CD14-positive monocyte (primary cell): ENCODE measurements at regions not wholly inside any gene's neighbourhood (a gene's known extent, or its start where the extent isn't known, plus 50 kb on each side); places are given as distances from the start of the nearest gene placed in this dataset.

Experiments used
- DNase-seq, 3 donors: peaks; one replicate each; pipeline ENCODE4 v3.0.0-alpha.2; 2011 to 2022
- H2AFZ ChIP-seq: 2 replicates; pipeline ENCODE4 v1.6.0; 2012; ENCODE audit warnings: mild to moderate bottlenecking, low read depth, low read length, inconsistent platforms; ENCODE audit not compliant: insufficient read depth, poor library complexity, severe bottlenecking
- H3K27ac ChIP-seq, 2 donors: 1 replicate in 1 of 2; 2 replicates in 1 of 2; pipeline ENCODE4 v1.5.1; 2012 to 2013; ENCODE audit warnings: low read length in 2 of 2, control low read depth in 1 of 2, inconsistent platforms in 1 of 2, low read depth in 1 of 2, mild to moderate bottlenecking in 1 of 2
- H3K27me3 ChIP-seq, 2 donors: one replicate each; pipeline versions ENCODE4 v1.6.0 to v1.6.1; 2011 to 2013; ENCODE audit warnings: low read length in 2 of 2; ENCODE audit not compliant: control insufficient read depth in 2 of 2, insufficient read depth in 2 of 2
- H3K36me3 ChIP-seq, 2 donors: replicated peaks in 1 of 2; 1 replicate in 1 of 2; 2 replicates in 1 of 2; pipeline versions ENCODE4 v1.5.1 to v1.6.1; 2012 to 2013; ENCODE audit warnings: low read length in 2 of 2, control low read depth in 1 of 2, inconsistent platforms in 1 of 2, mild to moderate bottlenecking in 1 of 2; ENCODE audit not compliant: insufficient read depth in 2 of 2, control insufficient read depth in 1 of 2
- H3K4me1 ChIP-seq, 2 donors: 1 replicate in 1 of 2; 2 replicates in 1 of 2; pipeline versions ENCODE4 v1.5.1 to v1.6.1; 2012 to 2013; ENCODE audit warnings: low read length in 2 of 2, control low read depth in 1 of 2, inconsistent platforms in 1 of 2, mild to moderate bottlenecking in 1 of 2, moderate library complexity in 1 of 2; ENCODE audit not compliant: insufficient read depth in 2 of 2, control insufficient read depth in 1 of 2
- H3K4me2 ChIP-seq: replicated peaks from 2 replicates; pipeline ENCODE3; 2012; ENCODE audit warnings: low read length, moderate library complexity, mild to moderate bottlenecking; ENCODE audit not compliant: poor library complexity, severe bottlenecking; ENCODE audit errors: extremely low read depth
- H3K4me3 ChIP-seq, 3 experiments: fragments of 200-600 bp in 1 of 3; sonication (generic) in 1 of 3; replicated peaks in 1 of 3; 1 replicate in 2 of 3; 2 replicates in 1 of 3; pipeline ENCODE4 v1.5.1; 2011 to 2013; ENCODE audit warnings: low read length in 3 of 3, mild to moderate bottlenecking in 3 of 3, control low read depth in 2 of 3, low read depth in 2 of 3, inconsistent platforms in 1 of 3, moderate library complexity in 1 of 3
- H3K79me2 ChIP-seq: 2 replicates; pipeline ENCODE4 v1.6.0; 2012; ENCODE audit warnings: mild to moderate bottlenecking, control low read depth, inconsistent platforms, low read length, moderate library complexity; ENCODE audit not compliant: insufficient read depth
- H3K9ac ChIP-seq: 2 replicates; pipeline ENCODE4 v1.6.0; 2017; ENCODE audit warnings: low read length, mild to moderate bottlenecking; ENCODE audit not compliant: insufficient read depth, poor library complexity, severe bottlenecking
- H3K9me3 ChIP-seq, 2 donors: replicated peaks in 1 of 2; 1 replicate in 1 of 2; 2 replicates in 1 of 2; pipeline versions ENCODE4 v1.5.1 to v1.6.1; 2012 to 2013; ENCODE audit warnings: low read length in 2 of 2, control low read depth in 1 of 2; ENCODE audit not compliant: control insufficient read depth in 1 of 2, insufficient read depth in 1 of 2
- H4K20me1 ChIP-seq: 2 replicates; pipeline ENCODE4 v1.6.0; 2012; ENCODE audit warnings: mild to moderate bottlenecking, low read length, control low read depth, moderate library complexity; ENCODE audit not compliant: insufficient read depth
- H3K27ac Mint-ChIP-seq, 7 donors: one replicate each; pipeline ENCODE4 v1.8.0; 2020; ENCODE audit warnings: mild to moderate bottlenecking in 7 of 7, mixed read lengths in 7 of 7, moderate library complexity in 6 of 7, inconsistent platforms in 2 of 7
- H3K27me3 Mint-ChIP-seq, 3 donors: one replicate each; pipeline ENCODE4 v1.8.0; 2021 to 2022; ENCODE audit warnings: low read depth in 3 of 3, mild to moderate bottlenecking in 3 of 3, mixed read lengths in 3 of 3, moderate library complexity in 3 of 3, inconsistent platforms in 1 of 3
- H3K36me3 Mint-ChIP-seq, 2 donors: one replicate each; pipeline ENCODE4 v1.8.0; 2020; ENCODE audit warnings: mixed read lengths in 2 of 2, inconsistent platforms in 1 of 2, mild to moderate bottlenecking in 1 of 2
- H3K4me1 Mint-ChIP-seq: one replicate; pipeline ENCODE4 v1.8.0; 2020; ENCODE audit warnings: mild to moderate bottlenecking, mixed read lengths
- H3K4me3 Mint-ChIP-seq, 2 donors: one replicate each; pipeline ENCODE4 v1.8.0; 2020; ENCODE audit warnings: mild to moderate bottlenecking in 2 of 2, mixed read lengths in 2 of 2, moderate library complexity in 1 of 2
- H3K9me3 Mint-ChIP-seq, 7 donors: one replicate each; pipeline ENCODE4 v1.8.0; 2020 to 2022; ENCODE audit warnings: mixed read lengths in 7 of 7, mild to moderate bottlenecking in 6 of 7, moderate library complexity in 6 of 7, inconsistent platforms in 2 of 7
- CTCF ChIP-seq: fragments of 200-600 bp; IDR thresholded peaks from one replicate; pipeline ENCODE4 v1.8.0; 2022; ENCODE audit warnings: antibody characterized with exemption, mild to moderate bottlenecking
- WGBS: methylation state at CpG from one replicate; pipeline ENCODE4 v1.1.5; 2013; ENCODE audit warnings: missing lambda C conversion rate; ENCODE audit not compliant: insufficient coverage; 5-methylcytosine and 5-hydroxymethylcytosine counted together
- intact Hi-C, 2 donors: fragments of 100-400 bp; cut with micrococcal nuclease; formaldehyde crosslinking; loops; one replicate each; pipeline versions ENCODE4 v1.15.0 to v1.15.1; 2023

- no peak overlapping the region for H2AFZ ChIP-seq
These were observed 390.7 kb upstream of the ZP4 start for GRCh38 chr1:238281418-238281817.

GRCh38 chr1:238279694-238280380 lies 389.1 kb upstream of the ZP4 start:
- Mint-ChIP-seq H3K27me3 (peaks cover 0 to 2% (median 1%) of the 10 kb centered on the region in 3 donors), H3K4me1 (peaks cover 2% of the 10 kb centered on the region), H3K27ac (no peak overlapping the region), H3K9me3 (peaks cover 17 to 45% (median 34%) of the 10 kb centered on the region in 7 donors), H3K36me3 (no peaks in the 10 kb centered on the region), H3K4me3 (no peak overlapping the region)
- no peaks in the 10 kb centered on the region for H3K27me3 ChIP-seq
- no peak for TF ChIP-seq CTCF
- 88% methylated on average over 1 of the region's 3 CpGs for WGBS
- no peak overlapping the region for H2AFZ ChIP-seq
- no peaks in the 10 kb centered on the region for H4K20me1 ChIP-seq
- intact Hi-C loops, result no loop called here
- no peak overlapping the region for H3K4me2 ChIP-seq
- H3K9ac ChIP-seq, result no peak overlapping the region
- H3K36me3 ChIP-seq, result no peaks in the 10 kb centered on the region
- H3K79me2 ChIP-seq, result no peaks in the 10 kb centered on the region
- H3K27ac ChIP-seq, result no peak overlapping the region
- H3K4me3 ChIP-seq, result no peak overlapping the region
- H3K4me1 ChIP-seq, result no peaks in the 10 kb centered on the region
- no peak for DNase-seq
- peaks cover 26 to 37% of the 10 kb centered on the region in 2 donors for H3K9me3 ChIP-seq

More at GRCh38 chr1:238281418-238281817, 390.7 kb upstream of the ZP4 start:
- H4K20me1 ChIP-seq, result no peaks in the 10 kb centered on the region
- H3K27me3 ChIP-seq, result no peaks in the 10 kb centered on the region
- TF ChIP-seq CTCF, result no peak
- peaks cover 10 to 23% of the 10 kb centered on the region in 2 donors for H3K9me3 ChIP-seq
- H3K27ac ChIP-seq, result no peak overlapping the region
- WGBS, result no CpG with 5 or more reads among the region's 1 CpG
- Mint-ChIP-seq H3K27ac (no peak overlapping the region), H3K27me3 (peaks cover 0 to 2% (median 0%) of the 10 kb centered on the region in 3 donors), H3K4me3 (no peak overlapping the region), H3K9me3 (peaks cover 9 to 30% (median 22%) of the 10 kb centered on the region in 7 donors), H3K4me1 (peaks cover 2% of the 10 kb centered on the region), H3K36me3 (no peaks in the 10 kb centered on the region)
- H3K4me3 ChIP-seq, result no peak overlapping the region
- no peaks in the 10 kb centered on the region for H3K4me1 ChIP-seq
- no peak overlapping the region for H3K9ac ChIP-seq
- intact Hi-C loops, result no loop called here
- no peak overlapping the region for H3K4me2 ChIP-seq
- DNase-seq, result no peak
- no peaks in the 10 kb centered on the region for H3K36me3 ChIP-seq
- no peaks in the 10 kb centered on the region for H3K79me2 ChIP-seq
